WTC11 (cell line): ENCODE measurements at regions not wholly inside any gene's neighbourhood (a gene's known extent, or its start where the extent isn't known, plus 50 kb on each side); places are given as distances from the start of the nearest gene placed in this dataset.

ENCODE experiments used
- ATAC-seq: fragments of 200-7000 bp; cut with Tn5 transposase; 2 replicates; pipeline ENCODE4 v1.10.0; 2021; ENCODE audit warnings: mild to moderate bottlenecking, moderate library complexity
- CTCF ChIA-PET: fragments of 300-600 bp; sonication (Branson Sonifier 250); formaldehyde crosslinking; loops from one replicate; lab custom pipeline; 2021; ENCODE audit warnings: antibody characterized with exemption; lab: Charles Lee
- POLR2A ChIA-PET: fragments of 350-600 bp; sonication (Branson Sonifier 250); formaldehyde crosslinking; loops from one replicate; lab custom pipeline; 2021; ENCODE audit warnings: antibody characterized with exemption; lab: Charles Lee
- DNase-seq: peaks from one replicate; pipeline ENCODE4 v3.0.0; 2021; ENCODE audit warnings: low spot score
- H3K27ac Mint-ChIP-seq: 2 replicates; pipeline ENCODE4 v1.8.0; 2021; ENCODE audit warnings: mixed read lengths
- H3K27me3 Mint-ChIP-seq: 2 replicates; pipeline ENCODE4 v1.8.0; 2021; ENCODE audit warnings: low read depth, mild to moderate bottlenecking, moderate library complexity, mixed read lengths
- H3K36me3 Mint-ChIP-seq: 2 replicates; pipeline ENCODE4 v1.8.0; 2021; ENCODE audit warnings: mixed read lengths
- H3K4me1 Mint-ChIP-seq: 2 replicates; pipeline ENCODE4 v1.8.0; 2022; ENCODE audit warnings: mixed read lengths
- H3K4me3 Mint-ChIP-seq: 2 replicates; pipeline ENCODE4 v1.8.0; 2021; ENCODE audit warnings: mild to moderate bottlenecking, moderate library complexity, mixed read lengths
- H3K9me3 Mint-ChIP-seq: 2 replicates; pipeline ENCODE4 v1.8.0; 2021; ENCODE audit warnings: mixed read lengths
- ETV6 ChIP-seq: sonication (generic); formaldehyde crosslinking; IDR thresholded peaks from 2 replicates; pipeline ENCODE4 v1.8.1; 2022; ENCODE audit warnings: mild to moderate bottlenecking, missing genetic modification reagents
- FOXP1 ChIP-seq: sonication (generic); formaldehyde crosslinking; IDR thresholded peaks from 2 replicates; pipeline ENCODE4 v1.8.0; 2022; ENCODE audit warnings: missing genetic modification reagents, mild to moderate bottlenecking, moderate library complexity, borderline replicate concordance
- GRHL2 ChIP-seq: fragments of 250-450 bp; sonication (Bioruptor Pico); IDR thresholded peaks from 2 replicates; pipeline ENCODE4 v1.8.0; 2022; ENCODE audit warnings: mild to moderate bottlenecking, moderate library complexity; ENCODE audit not compliant: insufficient replicate concordance, severe bottlenecking
- HMGA2 ChIP-seq: fragments of 250-450 bp; sonication (Bioruptor Pico); IDR thresholded peaks from 2 replicates; pipeline ENCODE4 v1.4.0; 2021; ENCODE audit warnings: mild to moderate bottlenecking, moderate library complexity
- IRF2 ChIP-seq: sonication (generic); formaldehyde crosslinking; IDR thresholded peaks from 2 replicates; pipeline ENCODE4 v1.8.0; 2022; ENCODE audit warnings: low read depth, missing genetic modification reagents, borderline replicate concordance
- JAZF1 ChIP-seq: fragments of 250-450 bp; sonication (Bioruptor Pico); IDR thresholded peaks from 2 replicates; pipeline ENCODE4 v1.9.0; 2021; ENCODE audit warnings: moderate library complexity, mild to moderate bottlenecking, inconsistent platforms
- NFATC4 ChIP-seq: fragments of 250-450 bp; sonication (Bioruptor Pico); IDR thresholded peaks from 2 replicates; pipeline ENCODE4 v1.9.0; 2021; ENCODE audit warnings: mild to moderate bottlenecking
- SMAD3 ChIP-seq: sonication (generic); formaldehyde crosslinking; IDR thresholded peaks from 2 replicates; pipeline ENCODE4 v1.8.0; 2022; ENCODE audit warnings: missing genetic modification reagents, mild to moderate bottlenecking, borderline replicate concordance
- ZNF138 ChIP-seq: sonication (generic); formaldehyde crosslinking; conservative IDR thresholded peaks from 2 replicates; pipeline ENCODE4 v1.8.1; 2022; ENCODE audit warnings: mild to moderate bottlenecking, moderate library complexity, missing genetic modification reagents
- ZNF396 ChIP-seq: fragments of 250-450 bp; sonication (Bioruptor Pico); IDR thresholded peaks from 2 replicates; pipeline ENCODE4 v1.8.0; 2021; ENCODE audit warnings: mild to moderate bottlenecking, moderate library complexity, borderline replicate concordance
- ZNF671 ChIP-seq: fragments of 250-450 bp; sonication (Bioruptor Pico); IDR thresholded peaks from 2 replicates; pipeline ENCODE4 v1.8.0; 2021; ENCODE audit warnings: mild to moderate bottlenecking
- TF ChIP-seq, protein P1 (sequence below): sonication (generic); formaldehyde crosslinking; IDR thresholded peaks from 2 replicates; pipeline ENCODE4 v1.8.0; 2022; ENCODE audit warnings: missing genetic modification reagents
- TF ChIP-seq, protein P2 (sequence below): fragments of 250-450 bp; sonication (Bioruptor Pico); IDR thresholded peaks from 2 replicates; pipeline ENCODE4 v1.9.0; 2021; ENCODE audit warnings: moderate library complexity, mild to moderate bottlenecking, inconsistent platforms, borderline replicate concordance
- TF ChIP-seq, protein P3 (sequence below): sonication (generic); formaldehyde crosslinking; IDR thresholded peaks from 2 replicates; pipeline ENCODE4 v1.8.0; 2022; ENCODE audit warnings: mild to moderate bottlenecking, missing genetic modification reagents
- TF ChIP-seq, protein P4 (sequence below): sonication (generic); formaldehyde crosslinking; IDR thresholded peaks from 2 replicates; pipeline ENCODE4 v1.8.0; 2023; ENCODE audit warnings: missing genetic modification reagents
- TF ChIP-seq, protein P5 (sequence below): sonication (generic); formaldehyde crosslinking; IDR thresholded peaks from 2 replicates; pipeline ENCODE4 v1.8.1; 2023; ENCODE audit warnings: mild to moderate bottlenecking, missing genetic modification reagents
- TF ChIP-seq, protein P6 (sequence below): fragments of 250-450 bp; sonication (Bioruptor Pico); IDR thresholded peaks from 2 replicates; pipeline ENCODE4 v1.9.0; 2021; ENCODE audit warnings: mild to moderate bottlenecking
- TF ChIP-seq, protein P7 (sequence below): sonication (generic); formaldehyde crosslinking; IDR thresholded peaks from 2 replicates; pipeline ENCODE4 v1.8.1; 2022; ENCODE audit warnings: missing genetic modification reagents, borderline replicate concordance
- TF ChIP-seq, protein P8 (sequence below): sonication (generic); formaldehyde crosslinking; IDR thresholded peaks from 2 replicates; pipeline ENCODE4 v1.8.0; 2022; ENCODE audit warnings: mild to moderate bottlenecking, missing genetic modification reagents
- TF ChIP-seq, protein P9 (sequence below): sonication (generic); formaldehyde crosslinking; IDR thresholded peaks from 2 replicates; pipeline ENCODE4 v1.8.0; 2022; ENCODE audit warnings: mild to moderate bottlenecking, missing genetic modification reagents
- TF ChIP-seq, protein P10 (sequence below): sonication (generic); formaldehyde crosslinking; IDR thresholded peaks from 2 replicates; pipeline ENCODE4 v1.8.1; 2022; ENCODE audit warnings: low read depth, mild to moderate bottlenecking, moderate library complexity, missing genetic modification reagents, borderline replicate concordance

DNA sequence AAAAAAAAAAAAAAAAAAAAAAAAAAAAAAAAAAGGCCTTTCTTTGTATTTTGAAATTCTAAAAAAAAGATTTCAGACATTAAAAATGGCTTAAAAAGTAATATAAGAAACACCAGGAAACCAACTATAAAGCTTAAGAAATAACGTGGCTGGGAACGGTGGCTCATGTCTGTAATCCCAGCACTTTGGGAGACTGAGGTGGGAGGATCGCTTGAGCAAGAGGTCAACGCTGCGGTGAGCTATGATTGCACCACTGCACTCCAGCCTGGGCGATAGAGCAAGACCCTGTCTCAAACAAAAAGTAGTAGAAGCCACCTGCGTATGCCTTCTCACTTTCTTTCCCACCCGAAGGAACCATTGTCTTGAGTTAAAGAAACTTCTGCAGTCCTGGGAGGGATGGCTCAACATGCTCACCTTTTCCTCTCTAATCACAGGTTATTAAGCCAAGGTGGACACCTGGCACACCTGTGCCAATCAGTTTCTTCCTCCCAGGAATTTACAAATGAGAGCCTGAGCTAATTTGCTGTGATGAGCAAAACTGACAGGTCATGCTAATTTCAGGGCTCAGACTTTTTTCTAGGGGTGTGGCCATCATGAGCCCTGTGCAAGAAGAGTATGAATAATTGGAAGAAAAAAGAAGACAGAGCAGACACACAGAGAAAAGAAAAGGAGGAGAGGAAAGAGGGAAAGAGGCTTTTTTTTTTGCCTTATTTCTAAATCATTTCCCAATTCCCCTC is 72.0 kb upstream of the PARD3 start (continued):
- TF ChIP-seq, protein P1, sequence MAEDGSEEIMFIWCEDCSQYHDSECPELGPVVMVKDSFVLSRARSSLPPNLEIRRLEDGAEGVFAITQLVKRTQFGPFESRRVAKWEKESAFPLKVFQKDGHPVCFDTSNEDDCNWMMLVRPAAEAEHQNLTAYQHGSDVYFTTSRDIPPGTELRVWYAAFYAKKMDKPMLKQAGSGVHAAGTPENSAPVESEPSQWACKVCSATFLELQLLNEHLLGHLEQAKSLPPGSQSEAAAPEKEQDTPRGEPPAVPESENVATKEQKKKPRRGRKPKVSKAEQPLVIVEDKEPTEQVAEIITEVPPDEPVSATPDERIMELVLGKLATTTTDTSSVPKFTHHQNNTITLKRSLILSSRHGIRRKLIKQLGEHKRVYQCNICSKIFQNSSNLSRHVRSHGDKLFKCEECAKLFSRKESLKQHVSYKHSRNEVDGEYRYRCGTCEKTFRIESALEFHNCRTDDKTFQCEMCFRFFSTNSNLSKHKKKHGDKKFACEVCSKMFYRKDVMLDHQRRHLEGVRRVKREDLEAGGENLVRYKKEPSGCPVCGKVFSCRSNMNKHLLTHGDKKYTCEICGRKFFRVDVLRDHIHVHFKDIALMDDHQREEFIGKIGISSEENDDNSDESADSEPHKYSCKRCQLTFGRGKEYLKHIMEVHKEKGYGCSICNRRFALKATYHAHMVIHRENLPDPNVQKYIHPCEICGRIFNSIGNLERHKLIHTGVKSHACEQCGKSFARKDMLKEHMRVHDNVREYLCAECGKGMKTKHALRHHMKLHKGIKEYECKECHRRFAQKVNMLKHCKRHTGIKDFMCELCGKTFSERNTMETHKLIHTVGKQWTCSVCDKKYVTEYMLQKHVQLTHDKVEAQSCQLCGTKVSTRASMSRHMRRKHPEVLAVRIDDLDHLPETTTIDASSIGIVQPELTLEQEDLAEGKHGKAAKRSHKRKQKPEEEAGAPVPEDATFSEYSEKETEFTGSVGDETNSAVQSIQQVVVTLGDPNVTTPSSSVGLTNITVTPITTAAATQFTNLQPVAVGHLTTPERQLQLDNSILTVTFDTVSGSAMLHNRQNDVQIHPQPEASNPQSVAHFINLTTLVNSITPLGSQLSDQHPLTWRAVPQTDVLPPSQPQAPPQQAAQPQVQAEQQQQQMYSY (CRISPR knock-in tag), result no peak
- TF ChIP-seq, protein P2, sequence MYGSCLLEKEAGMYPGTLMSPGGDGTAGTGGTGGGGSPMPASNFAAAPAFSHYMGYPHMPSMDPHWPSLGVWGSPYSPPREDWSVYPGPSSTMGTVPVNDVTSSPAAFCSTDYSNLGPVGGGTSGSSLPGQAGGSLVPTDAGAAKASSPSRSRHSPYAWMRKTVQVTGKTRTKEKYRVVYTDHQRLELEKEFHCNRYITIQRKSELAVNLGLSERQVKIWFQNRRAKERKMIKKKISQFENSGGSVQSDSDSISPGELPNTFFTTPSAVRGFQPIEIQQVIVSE (CRISPR knock-in tag), result no peak
- TF ChIP-seq, protein P3, sequence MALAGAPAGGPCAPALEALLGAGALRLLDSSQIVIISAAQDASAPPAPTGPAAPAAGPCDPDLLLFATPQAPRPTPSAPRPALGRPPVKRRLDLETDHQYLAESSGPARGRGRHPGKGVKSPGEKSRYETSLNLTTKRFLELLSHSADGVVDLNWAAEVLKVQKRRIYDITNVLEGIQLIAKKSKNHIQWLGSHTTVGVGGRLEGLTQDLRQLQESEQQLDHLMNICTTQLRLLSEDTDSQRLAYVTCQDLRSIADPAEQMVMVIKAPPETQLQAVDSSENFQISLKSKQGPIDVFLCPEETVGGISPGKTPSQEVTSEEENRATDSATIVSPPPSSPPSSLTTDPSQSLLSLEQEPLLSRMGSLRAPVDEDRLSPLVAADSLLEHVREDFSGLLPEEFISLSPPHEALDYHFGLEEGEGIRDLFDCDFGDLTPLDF (CRISPR knock-in tag), result no peak
- TF ChIP-seq, protein P4, sequence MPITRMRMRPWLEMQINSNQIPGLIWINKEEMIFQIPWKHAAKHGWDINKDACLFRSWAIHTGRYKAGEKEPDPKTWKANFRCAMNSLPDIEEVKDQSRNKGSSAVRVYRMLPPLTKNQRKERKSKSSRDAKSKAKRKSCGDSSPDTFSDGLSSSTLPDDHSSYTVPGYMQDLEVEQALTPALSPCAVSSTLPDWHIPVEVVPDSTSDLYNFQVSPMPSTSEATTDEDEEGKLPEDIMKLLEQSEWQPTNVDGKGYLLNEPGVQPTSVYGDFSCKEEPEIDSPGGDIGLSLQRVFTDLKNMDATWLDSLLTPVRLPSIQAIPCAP (CRISPR knock-in tag), result no peak
- no peak for TF ChIP-seq ETV6 (CRISPR knock-in tag)
- no peak for TF ChIP-seq HMGA2 (CRISPR knock-in tag)
- TF ChIP-seq, protein P5, sequence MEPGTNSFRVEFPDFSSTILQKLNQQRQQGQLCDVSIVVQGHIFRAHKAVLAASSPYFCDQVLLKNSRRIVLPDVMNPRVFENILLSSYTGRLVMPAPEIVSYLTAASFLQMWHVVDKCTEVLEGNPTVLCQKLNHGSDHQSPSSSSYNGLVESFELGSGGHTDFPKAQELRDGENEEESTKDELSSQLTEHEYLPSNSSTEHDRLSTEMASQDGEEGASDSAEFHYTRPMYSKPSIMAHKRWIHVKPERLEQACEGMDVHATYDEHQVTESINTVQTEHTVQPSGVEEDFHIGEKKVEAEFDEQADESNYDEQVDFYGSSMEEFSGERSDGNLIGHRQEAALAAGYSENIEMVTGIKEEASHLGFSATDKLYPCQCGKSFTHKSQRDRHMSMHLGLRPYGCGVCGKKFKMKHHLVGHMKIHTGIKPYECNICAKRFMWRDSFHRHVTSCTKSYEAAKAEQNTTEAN, result no peak
- no peak for TF ChIP-seq JAZF1 (CRISPR knock-in tag)
- no peak for TF ChIP-seq SMAD3 (CRISPR knock-in tag)
- no peak for TF ChIP-seq ZNF671 (CRISPR knock-in tag)
- TF ChIP-seq IRF2 (CRISPR knock-in tag), result no peak
- no peak for TF ChIP-seq FOXP1 (CRISPR knock-in tag)
- TF ChIP-seq, protein P6, sequence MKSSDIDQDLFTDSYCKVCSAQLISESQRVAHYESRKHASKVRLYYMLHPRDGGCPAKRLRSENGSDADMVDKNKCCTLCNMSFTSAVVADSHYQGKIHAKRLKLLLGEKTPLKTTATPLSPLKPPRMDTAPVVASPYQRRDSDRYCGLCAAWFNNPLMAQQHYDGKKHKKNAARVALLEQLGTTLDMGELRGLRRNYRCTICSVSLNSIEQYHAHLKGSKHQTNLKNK (CRISPR knock-in tag), result no peak
- no peak for TF ChIP-seq ZNF396

DNA sequence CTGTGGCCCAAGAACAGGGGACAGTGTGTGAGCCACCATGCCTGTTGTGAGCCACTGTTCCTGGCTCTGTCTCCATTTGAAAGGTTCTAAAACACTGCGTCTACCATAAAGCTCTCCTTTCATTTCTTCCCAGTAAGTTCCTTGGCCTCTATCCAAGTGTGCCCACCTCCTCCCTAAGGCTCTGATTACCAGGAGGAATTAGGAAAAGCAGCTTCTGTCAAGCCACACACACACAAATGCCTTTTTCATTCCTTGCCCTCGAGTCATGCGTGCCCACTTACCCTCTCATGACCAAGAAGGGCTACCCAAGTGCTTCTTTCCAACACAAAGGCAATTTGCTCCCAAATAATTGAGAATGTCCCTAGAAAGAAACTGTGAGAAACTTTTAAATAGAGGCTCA is 70.8 kb upstream of the PARD3 start:
- Mint-ChIP-seq H3K27me3 (no peaks in the 10 kb centered on the region), H3K9me3 (no peaks in the 10 kb centered on the region), H3K4me1 (peaks cover 4% of the 10 kb centered on the region; the same call in 1 of the 2 replicates), H3K4me3 (no peak overlapping the region), H3K36me3 (no peaks in the 10 kb centered on the region), H3K27ac (no peak overlapping the region)
- ChIA-PET CTCF (interaction anchor here (0.9 to 1.3 kb wide), 2 partner anchors 52 to 208 kb away, joined by 3 to 5 read pairs; no protein-coding TSS in a partner anchor), POLR2A (no interaction called here)
- no peak for ATAC-seq
- no peak for DNase-seq
- TF ChIP-seq ZNF671 (CRISPR knock-in tag) (no peak), ZNF138 (no peak), IRF2 (CRISPR knock-in tag) (no peak), NFATC4 (CRISPR knock-in tag) (no peak), GRHL2 (no peak)
- TF ChIP-seq, protein P7, sequence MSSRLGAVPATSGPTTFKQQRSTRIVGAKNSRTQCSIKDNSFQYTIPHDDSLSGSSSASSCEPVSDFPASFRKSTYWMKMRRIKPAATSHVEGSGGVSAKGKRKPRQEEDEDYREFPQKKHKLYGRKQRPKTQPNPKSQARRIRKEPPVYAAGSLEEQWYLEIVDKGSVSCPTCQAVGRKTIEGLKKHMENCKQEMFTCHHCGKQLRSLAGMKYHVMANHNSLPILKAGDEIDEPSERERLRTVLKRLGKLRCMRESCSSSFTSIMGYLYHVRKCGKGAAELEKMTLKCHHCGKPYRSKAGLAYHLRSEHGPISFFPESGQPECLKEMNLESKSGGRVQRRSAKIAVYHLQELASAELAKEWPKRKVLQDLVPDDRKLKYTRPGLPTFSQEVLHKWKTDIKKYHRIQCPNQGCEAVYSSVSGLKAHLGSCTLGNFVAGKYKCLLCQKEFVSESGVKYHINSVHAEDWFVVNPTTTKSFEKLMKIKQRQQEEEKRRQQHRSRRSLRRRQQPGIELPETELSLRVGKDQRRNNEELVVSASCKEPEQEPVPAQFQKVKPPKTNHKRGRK (CRISPR knock-in tag), result no peak
- TF ChIP-seq, protein P8, sequence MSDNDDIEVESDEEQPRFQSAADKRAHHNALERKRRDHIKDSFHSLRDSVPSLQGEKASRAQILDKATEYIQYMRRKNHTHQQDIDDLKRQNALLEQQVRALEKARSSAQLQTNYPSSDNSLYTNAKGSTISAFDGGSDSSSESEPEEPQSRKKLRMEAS (CRISPR knock-in tag), result no peak
- TF ChIP-seq, protein P9, sequence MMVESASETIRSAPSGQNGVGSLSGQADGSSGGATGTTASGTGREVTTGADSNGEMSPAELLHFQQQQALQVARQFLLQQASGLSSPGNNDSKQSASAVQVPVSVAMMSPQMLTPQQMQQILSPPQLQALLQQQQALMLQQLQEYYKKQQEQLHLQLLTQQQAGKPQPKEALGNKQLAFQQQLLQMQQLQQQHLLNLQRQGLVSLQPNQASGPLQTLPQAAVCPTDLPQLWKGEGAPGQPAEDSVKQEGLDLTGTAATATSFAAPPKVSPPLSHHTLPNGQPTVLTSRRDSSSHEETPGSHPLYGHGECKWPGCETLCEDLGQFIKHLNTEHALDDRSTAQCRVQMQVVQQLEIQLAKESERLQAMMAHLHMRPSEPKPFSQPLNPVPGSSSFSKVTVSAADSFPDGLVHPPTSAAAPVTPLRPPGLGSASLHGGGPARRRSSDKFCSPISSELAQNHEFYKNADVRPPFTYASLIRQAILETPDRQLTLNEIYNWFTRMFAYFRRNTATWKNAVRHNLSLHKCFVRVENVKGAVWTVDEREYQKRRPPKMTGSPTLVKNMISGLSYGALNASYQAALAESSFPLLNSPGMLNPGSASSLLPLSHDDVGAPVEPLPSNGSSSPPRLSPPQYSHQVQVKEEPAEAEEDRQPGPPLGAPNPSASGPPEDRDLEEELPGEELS, result no peak
- TF ChIP-seq, protein P10, sequence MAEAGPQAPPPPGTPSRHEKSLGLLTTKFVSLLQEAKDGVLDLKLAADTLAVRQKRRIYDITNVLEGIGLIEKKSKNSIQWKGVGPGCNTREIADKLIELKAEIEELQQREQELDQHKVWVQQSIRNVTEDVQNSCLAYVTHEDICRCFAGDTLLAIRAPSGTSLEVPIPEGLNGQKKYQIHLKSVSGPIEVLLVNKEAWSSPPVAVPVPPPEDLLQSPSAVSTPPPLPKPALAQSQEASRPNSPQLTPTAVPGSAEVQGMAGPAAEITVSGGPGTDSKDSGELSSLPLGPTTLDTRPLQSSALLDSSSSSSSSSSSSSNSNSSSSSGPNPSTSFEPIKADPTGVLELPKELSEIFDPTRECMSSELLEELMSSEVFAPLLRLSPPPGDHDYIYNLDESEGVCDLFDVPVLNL (CRISPR knock-in tag), result no peak
